GM10266 (cell line): ENCODE measurements at regions not wholly inside any gene's neighbourhood (a gene's known extent, or its start where the extent isn't known, plus 50 kb on each side); places are given as distances from the start of the nearest gene placed in this dataset.

Source experiments
- DNase-seq: peaks from one replicate; pipeline ENCODE4 v3.0.0; 2012; ENCODE audit errors: extremely low spot score
- TF ChIP-seq, protein P1 (sequence below): IDR thresholded peaks from 2 replicates; pipeline ENCODE4 v1.5.1; 2012; ENCODE audit warnings: mild to moderate bottlenecking, low read depth; ENCODE audit not compliant: control insufficient read depth, insufficient read depth; ENCODE audit errors: missing control alignments

DNA sequence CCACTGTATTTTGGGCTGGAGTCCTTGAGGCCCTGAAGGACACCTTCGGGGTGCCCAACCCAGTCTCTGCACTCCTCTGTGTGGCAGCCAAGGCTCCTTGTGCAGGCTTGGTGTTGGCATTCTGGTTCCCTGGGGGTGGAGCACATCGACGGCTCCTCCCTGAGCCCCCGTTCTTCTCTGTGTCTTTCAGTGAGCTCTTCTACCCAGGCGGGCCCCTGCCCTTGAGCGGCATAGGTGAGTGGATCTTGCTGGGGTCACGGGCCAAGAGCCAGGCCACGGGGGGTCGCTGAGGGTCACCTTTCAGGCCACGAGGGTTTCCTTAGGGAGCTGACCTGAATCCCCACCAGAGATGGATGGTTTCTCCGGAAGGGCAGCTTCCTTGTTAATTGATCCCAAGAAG lies 234.8 kb downstream of the SNRPN start:
- TF ChIP-seq, protein P1, sequence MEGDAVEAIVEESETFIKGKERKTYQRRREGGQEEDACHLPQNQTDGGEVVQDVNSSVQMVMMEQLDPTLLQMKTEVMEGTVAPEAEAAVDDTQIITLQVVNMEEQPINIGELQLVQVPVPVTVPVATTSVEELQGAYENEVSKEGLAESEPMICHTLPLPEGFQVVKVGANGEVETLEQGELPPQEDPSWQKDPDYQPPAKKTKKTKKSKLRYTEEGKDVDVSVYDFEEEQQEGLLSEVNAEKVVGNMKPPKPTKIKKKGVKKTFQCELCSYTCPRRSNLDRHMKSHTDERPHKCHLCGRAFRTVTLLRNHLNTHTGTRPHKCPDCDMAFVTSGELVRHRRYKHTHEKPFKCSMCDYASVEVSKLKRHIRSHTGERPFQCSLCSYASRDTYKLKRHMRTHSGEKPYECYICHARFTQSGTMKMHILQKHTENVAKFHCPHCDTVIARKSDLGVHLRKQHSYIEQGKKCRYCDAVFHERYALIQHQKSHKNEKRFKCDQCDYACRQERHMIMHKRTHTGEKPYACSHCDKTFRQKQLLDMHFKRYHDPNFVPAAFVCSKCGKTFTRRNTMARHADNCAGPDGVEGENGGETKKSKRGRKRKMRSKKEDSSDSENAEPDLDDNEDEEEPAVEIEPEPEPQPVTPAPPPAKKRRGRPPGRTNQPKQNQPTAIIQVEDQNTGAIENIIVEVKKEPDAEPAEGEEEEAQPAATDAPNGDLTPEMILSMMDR, result no peak
- DNase-seq, result no peak

DNA sequence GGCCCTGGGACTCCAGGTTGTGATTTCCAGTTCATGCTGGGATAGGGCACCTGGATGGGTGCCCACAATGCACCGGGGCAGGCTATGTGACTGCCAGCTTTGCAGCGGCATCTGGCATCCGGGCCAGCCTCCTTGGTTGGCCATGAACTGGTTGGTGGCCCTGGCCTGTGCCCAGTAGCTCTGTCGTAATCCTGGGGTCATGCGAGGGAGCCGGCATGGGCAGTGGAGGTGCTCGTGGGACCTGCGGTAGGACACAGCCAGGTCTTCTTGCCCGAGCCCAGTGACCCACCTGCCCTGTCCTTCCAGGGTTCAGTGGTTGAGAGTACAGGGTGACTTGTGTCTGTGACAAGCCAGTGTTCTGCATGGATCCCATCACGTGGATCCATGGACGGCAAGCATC lies 237.9 kb downstream of the SNRPN start:
- no peak for DNase-seq
- TF ChIP-seq, protein P1, result no peak

DNA sequence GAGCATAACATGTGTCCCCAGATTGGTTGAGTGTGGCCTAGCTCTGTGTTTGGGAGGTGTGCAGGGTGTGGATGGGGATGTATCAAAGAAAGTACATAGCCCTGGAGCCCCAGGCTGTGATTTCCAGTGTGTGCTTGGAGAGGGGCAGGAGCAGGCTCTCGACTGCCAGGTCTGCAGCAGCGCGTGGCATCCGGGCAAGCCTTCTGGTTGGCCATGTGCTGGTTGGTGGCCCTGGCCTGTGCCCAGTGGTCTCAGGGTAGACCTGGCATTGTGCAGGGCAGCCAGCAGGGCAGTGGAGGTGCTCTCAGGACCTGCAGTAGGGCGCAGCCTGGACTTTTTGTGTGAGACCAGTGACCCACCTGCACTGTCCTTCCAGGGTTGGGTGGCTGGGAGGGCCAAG lies 231.5 kb downstream of the UBE3A start:
- TF ChIP-seq, protein P1, result no peak
- DNase-seq, result no peak

DNA sequence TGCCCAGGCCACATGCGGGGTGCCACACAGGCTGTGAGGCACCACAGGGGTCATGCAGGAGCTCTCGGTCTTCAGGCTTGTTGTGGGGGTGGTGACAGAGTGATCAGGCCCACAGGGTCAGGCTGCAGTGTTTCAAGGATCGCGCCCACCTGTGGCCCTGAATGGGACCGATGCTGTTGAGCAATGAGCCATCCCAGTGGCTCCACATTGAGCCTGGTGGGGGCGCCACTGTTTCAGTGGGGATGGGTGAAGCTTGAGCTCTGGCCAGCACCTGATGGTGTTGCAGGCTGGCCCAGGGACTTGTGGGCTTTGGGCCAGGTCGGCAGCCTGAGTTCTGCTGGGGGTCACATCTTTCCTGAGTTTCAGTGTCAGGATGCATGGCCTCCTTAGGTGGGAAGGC lies 230.1 kb downstream of the UBE3A start:
- TF ChIP-seq, protein P1, result no peak
- DNase-seq, result no peak

DNA sequence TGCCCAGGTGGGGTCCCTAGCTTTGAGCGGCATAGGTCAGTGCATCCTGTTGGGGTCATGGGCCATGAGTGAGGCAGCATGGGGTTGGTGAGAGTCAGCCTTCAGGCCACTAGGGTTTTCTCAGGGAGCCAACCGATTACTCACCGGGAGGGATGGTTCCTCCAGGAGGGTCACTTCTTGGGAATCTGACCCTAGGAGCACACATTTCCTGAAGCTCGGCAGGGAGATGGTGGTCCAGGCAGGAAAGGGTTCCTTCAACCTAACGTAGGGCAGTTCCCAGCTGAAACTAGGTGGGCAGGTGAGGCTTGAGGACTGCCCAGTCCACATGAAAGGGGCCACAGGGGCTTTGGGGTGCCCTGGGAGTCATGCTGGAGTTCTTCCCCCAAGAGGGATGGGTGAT lies 218.0 kb downstream of the UBE3A start:
- no peak for DNase-seq

DNA sequence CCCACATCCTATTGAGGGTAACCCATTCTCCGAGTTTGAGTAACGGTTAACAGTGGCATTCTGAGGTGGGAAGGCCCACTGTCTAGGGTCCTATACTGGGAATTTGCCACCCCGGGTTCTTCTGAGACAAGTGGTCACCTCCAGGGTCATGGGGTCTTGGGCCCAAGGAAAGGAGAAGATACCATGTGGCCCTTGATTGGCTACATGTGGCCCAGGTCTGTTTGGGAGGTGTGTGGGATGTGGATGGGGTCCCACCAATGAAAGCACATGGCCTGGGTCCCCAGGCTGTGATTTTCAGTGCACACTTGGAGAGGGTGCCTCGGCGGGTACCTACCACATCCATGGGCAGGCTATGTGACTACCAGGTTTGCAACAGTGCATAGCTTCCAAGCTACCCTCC lies 214.4 kb downstream of the UBE3A start:
- DNase-seq, result no peak
- TF ChIP-seq, protein P1, result no peak

More for the DNA sequence above, 218.0 kb downstream of the UBE3A start:
- TF ChIP-seq, protein P1, result no peak

DNA sequence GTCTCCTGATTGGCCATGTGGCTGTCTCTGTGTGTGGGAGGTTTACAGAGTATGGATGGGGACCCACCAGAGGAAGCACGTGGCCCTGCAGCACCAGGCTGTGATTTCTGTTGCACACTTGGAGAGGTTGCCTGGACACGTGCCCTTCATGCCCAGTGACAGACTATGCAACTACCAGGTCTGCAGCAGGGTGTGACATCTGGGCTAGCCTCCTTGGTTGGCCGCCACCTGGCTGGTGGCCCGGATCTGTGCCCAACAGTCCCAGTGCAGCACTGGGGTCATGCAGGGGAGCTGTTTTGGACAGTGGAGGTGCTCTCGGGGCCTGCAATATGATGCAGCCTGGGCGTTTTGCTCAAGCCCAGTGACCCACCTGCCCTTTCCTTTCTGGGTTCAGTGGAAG lies 212.5 kb downstream of the UBE3A start:
- TF ChIP-seq, protein P1, result no peak
- no peak for DNase-seq
